Neural crest cell (in vitro differentiated cells): ENCODE measurements at regions not wholly inside any gene's neighbourhood (a gene's known extent, or its start where the extent isn't known, plus 50 kb on each side); places are given as distances from the start of the nearest gene placed in this dataset.
"Not testable (repeated sequence)": the region's sequence is repeated elsewhere in the genome, so short reads cannot be mapped to it uniquely, and the experiment has no call there.

ENCODE experiments used
- DNase-seq: peaks from one replicate; pipeline ENCODE4 v3.0.0; 2021; ENCODE audit warnings: low read depth, mixed read lengths, low spot score
- H3K27ac Mint-ChIP-seq: one replicate; pipeline ENCODE4 v1.8.0; 2021; ENCODE audit warnings: mild to moderate bottlenecking, mixed read lengths; ENCODE audit not compliant: unreplicated experiment
- H3K27me3 Mint-ChIP-seq: 2 replicates; pipeline ENCODE4 v1.8.0; 2021; ENCODE audit warnings: low read depth, mild to moderate bottlenecking, mixed read lengths
- H3K36me3 Mint-ChIP-seq: 2 replicates; pipeline ENCODE4 v1.8.0; 2021; ENCODE audit warnings: low read depth, mild to moderate bottlenecking, mixed read lengths
- H3K4me1 Mint-ChIP-seq: 2 replicates; pipeline ENCODE4 v1.8.0; 2021; ENCODE audit warnings: mixed read lengths
- H3K4me3 Mint-ChIP-seq: one replicate; pipeline ENCODE4 v1.8.0; 2021; ENCODE audit warnings: mild to moderate bottlenecking, mixed read lengths
- H3K9me3 Mint-ChIP-seq: 2 replicates; pipeline ENCODE4 v1.8.0; 2021; ENCODE audit warnings: mixed read lengths
- TF ChIP-seq, protein P1 (sequence below): fragments of 200-600 bp; sonication (generic); conservative IDR thresholded peaks from 2 replicates; pipeline ENCODE4 v1.5.0; 2021; ENCODE audit warnings: antibody characterized with exemption, mild to moderate bottlenecking

GRCh38 chr16:22652463-22652845, 141.8 kb downstream of the NPIPB5 start:
- no peaks in the 10 kb centered on the region for H3K4me1 Mint-ChIP-seq
- no peak overlapping the region for H3K27ac Mint-ChIP-seq
- H3K36me3 Mint-ChIP-seq: no peaks in the 10 kb centered on the region
- peaks cover 13% of the 10 kb centered on the region for H3K27me3 Mint-ChIP-seq
- no peaks in the 10 kb centered on the region for H3K9me3 Mint-ChIP-seq
- TF ChIP-seq, protein P1, sequence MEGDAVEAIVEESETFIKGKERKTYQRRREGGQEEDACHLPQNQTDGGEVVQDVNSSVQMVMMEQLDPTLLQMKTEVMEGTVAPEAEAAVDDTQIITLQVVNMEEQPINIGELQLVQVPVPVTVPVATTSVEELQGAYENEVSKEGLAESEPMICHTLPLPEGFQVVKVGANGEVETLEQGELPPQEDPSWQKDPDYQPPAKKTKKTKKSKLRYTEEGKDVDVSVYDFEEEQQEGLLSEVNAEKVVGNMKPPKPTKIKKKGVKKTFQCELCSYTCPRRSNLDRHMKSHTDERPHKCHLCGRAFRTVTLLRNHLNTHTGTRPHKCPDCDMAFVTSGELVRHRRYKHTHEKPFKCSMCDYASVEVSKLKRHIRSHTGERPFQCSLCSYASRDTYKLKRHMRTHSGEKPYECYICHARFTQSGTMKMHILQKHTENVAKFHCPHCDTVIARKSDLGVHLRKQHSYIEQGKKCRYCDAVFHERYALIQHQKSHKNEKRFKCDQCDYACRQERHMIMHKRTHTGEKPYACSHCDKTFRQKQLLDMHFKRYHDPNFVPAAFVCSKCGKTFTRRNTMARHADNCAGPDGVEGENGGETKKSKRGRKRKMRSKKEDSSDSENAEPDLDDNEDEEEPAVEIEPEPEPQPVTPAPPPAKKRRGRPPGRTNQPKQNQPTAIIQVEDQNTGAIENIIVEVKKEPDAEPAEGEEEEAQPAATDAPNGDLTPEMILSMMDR: no peak
- no peak overlapping the region for H3K4me3 Mint-ChIP-seq
- DNase-seq: no peak

DNA sequence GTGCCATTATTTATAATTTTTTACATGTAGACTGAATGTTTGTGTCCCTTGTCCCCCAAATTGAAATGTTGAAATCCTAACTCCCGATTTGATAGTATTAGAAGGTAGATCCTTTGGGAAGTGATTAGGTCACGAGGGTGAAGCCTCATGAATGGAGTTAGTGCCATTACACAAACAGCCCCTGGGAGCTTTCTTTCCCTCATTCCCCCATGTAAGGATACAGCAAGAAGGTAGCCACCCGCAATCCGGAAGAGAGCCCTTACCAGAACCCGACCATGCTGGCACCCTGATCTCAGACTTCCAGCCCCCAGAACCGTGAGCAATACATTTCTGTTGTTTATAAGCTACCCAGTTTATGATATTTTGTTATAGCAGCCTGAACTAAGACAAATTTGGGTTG, 143.2 kb downstream of the NPIPB5 start:
- Mint-ChIP-seq H3K27ac (no peak overlapping the region), H3K36me3 (no peaks in the 10 kb centered on the region), H3K9me3 (no peaks in the 10 kb centered on the region), H3K4me1 (no peaks in the 10 kb centered on the region), H3K4me3 (no peak overlapping the region), H3K27me3 (peaks cover 13% of the 10 kb centered on the region)
- no peak for DNase-seq
- TF ChIP-seq, protein P1: no peak

GRCh38 chr16:22656573-22656972, 145.9 kb downstream of the NPIPB5 start:
- H3K27ac Mint-ChIP-seq, DNase-seq, H3K4me3 Mint-ChIP-seq, H3K36me3 Mint-ChIP-seq, H3K4me1 Mint-ChIP-seq, H3K9me3 Mint-ChIP-seq: not testable (repeated sequence)
- H3K27me3 Mint-ChIP-seq: peaks cover 13% of the 10 kb centered on the region

GRCh38 chr16:22659933-22660332, 149.2 kb downstream of the NPIPB5 start:
- H3K27me3 Mint-ChIP-seq: peaks cover 7% of the 10 kb centered on the region
- no peaks in the 10 kb centered on the region for H3K36me3 Mint-ChIP-seq
- H3K4me1 Mint-ChIP-seq: no peaks in the 10 kb centered on the region
- no peaks in the 10 kb centered on the region for H3K9me3 Mint-ChIP-seq
- TF ChIP-seq, protein P1: no peak
- H3K4me3 Mint-ChIP-seq: no peak overlapping the region
- no peak for DNase-seq
- H3K27ac Mint-ChIP-seq: no peak overlapping the region

DNA sequence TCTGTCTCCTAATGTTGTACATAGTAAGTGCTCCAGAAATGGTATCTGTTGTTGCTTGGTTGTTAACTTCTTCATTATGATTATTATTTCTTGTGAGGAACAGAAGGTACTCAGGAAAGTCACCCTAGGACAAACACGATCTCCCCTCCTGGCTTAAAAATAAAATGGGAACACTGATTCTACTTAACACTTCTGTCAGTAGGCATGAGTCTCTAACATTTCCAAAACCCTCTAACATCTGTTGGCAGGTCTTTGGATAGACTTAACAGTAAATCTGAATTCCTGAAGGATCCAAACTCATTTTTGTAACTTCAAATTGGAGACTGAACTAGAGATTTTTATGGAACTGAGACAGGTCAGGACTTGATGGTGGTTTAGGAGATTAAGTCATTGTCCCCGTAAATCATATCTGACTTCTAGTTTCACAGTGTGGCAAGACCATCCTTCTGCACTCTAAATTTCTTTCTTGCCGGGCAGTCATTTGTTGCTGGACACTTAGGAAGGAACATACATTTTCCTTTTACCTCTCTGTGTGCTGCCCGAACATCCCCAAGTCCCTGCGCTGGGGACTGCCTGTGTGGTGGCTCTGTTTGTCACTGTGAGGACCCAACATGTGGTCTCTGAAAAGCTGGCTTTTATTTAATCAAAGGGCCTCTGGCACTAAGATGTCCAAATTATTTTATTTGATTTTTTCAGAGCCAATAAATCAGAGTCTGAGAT, 149.9 kb downstream of the NPIPB5 start:
- Mint-ChIP-seq H3K36me3 (no peaks in the 10 kb centered on the region), H3K27me3 (peaks cover 3% of the 10 kb centered on the region), H3K4me1 (no peaks in the 10 kb centered on the region), H3K9me3 (no peaks in the 10 kb centered on the region), H3K27ac (no peak overlapping the region), H3K4me3 (no peak overlapping the region)
- TF ChIP-seq, protein P1: no peak
- no peak for DNase-seq

GRCh38 chr16:22661161-22661647, 150.5 kb downstream of the NPIPB5 start:
- H3K4me3 Mint-ChIP-seq: no peak overlapping the region
- TF ChIP-seq, protein P1: no peak
- H3K4me1 Mint-ChIP-seq: no peaks in the 10 kb centered on the region
- no peak for DNase-seq
- peaks cover 3% of the 10 kb centered on the region for H3K27me3 Mint-ChIP-seq
- H3K36me3 Mint-ChIP-seq: no peaks in the 10 kb centered on the region
- H3K27ac Mint-ChIP-seq: no peak overlapping the region
- no peaks in the 10 kb centered on the region for H3K9me3 Mint-ChIP-seq

GRCh38 chr16:22662958-22663357, 151.0 kb upstream of the HS3ST2 start:
- not testable (repeated sequence) for H3K4me1 Mint-ChIP-seq

More at GRCh38 chr16:22662958-22663357, 151.0 kb upstream of the HS3ST2 start:
- not testable (repeated sequence) for DNase-seq, H3K27me3 Mint-ChIP-seq, H3K4me3 Mint-ChIP-seq, H3K9me3 Mint-ChIP-seq, H3K27ac Mint-ChIP-seq, H3K36me3 Mint-ChIP-seq
